ENCODE measurements at regions not wholly inside any gene's neighbourhood (a gene's known extent, or its start where the extent isn't known, plus 50 kb on each side); places are given as distances from the start of the nearest gene placed in this dataset.

DNA sequence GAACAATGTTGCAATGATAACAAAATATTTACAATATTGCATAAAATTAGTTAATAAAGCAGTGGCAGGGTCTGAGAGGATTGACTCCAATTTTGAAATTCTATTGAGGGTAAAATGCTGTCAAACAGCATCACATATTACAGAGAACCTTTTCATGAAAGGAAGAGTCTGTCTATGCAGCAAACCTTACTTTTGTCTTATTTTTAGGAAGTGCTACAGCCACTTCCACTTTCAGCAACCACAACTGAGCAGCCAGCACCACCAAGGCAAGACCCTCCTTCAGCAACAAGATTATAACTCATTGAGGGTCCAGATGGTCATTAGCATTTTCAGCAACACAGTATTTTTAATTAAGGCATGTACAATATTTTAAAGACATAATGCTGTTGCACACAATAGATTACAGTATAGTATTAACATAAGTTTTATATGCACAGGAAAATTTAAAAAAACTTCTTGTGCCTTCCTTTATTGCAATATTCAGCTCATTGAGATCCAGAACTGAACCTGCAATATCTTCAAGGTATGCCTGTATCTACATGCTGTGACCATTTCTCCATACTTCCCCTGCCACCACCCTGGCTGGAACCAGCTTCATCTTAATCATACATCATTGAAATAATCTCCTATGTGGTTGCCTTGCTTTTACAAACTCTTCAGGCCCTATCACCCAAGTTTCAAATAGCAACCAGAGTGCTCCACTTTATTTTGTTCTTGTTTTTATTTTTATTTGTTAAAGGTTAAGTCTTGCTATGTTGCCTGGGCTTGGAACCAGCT lies 711.2 kb downstream of the KCNA4 start:
- RAD21 ChIA-PET (ENCODE audit: low non-redundant PET in 1 of 2, low total read pairs in 2 of 2, uncharacterized antibody in 2 of 2, unreplicated experiment in 2 of 2): no interaction called here
- DNase-seq (ENCODE audit: low read depth, low spot score) (no peak), ATAC-seq (no peak)
- no TSS peak for BruUV-seq (replicated peaks)
- no peaks in the 10 kb centered on the region for H4K20me1 ChIP-seq (ENCODE audit: insufficient read depth)
- CTCF ChIA-PET: no interaction called here
- H3K36me3 ChIP-seq (ENCODE audit: control insufficient read depth in 1 of 2, insufficient read depth in 2 of 2, low read length in 2 of 2): no peaks in the 10 kb centered on the region
- intact Hi-C loops (cut with micrococcal nuclease): no loop called here
- H3K27ac ChIP-seq (ENCODE audit: low read depth, low read length): no peak overlapping the region
- no peak overlapping the region for H3K4me2 ChIP-seq (ENCODE audit: low read length)
- H3K4me3 ChIP-seq (replicated peaks in 1 of 2; ENCODE audit: low read depth in 1 of 2, low read length in 2 of 2): no peak overlapping the region
- H3K9ac ChIP-seq (ENCODE audit: low read length): no peak overlapping the region
- H3K27me3 ChIP-seq (ENCODE audit: insufficient read depth, low read length): no peaks in the 10 kb centered on the region
- no peaks in the 10 kb centered on the region for H3K79me2 ChIP-seq (ENCODE audit: insufficient read depth, low read length)
- peaks cover under 1 to 4% of the 10 kb centered on the region in 2 experiments; a peak in 2 of 4 replicates for H3K4me1 ChIP-seq (ENCODE audit: control insufficient read depth in 1 of 2, insufficient read depth in 2 of 2, low read length in 2 of 2)
- no peak overlapping the region for H2AFZ ChIP-seq (ENCODE audit: low read depth, low read length, poor library complexity, severe bottlenecking)
- TF ChIP-seq ZNF274 (IDR thresholded peaks at IDR 0.05; ENCODE audit: low read depth, low read length) (no peak), RAD21 (IDR thresholded peaks at IDR 0.05; ENCODE audit: low read depth) (no peak), YY1 (IDR thresholded peaks at IDR 0.05; ENCODE audit: extremely low read depth, insufficient replicate concordance, low read depth, low read length) (no peak), JUND (IDR thresholded peaks at IDR 0.05) (no peak), EGR1 (IDR thresholded peaks at IDR 0.05; ENCODE audit: low read depth) (no peak), EZH2phosphoT487 (IDR thresholded peaks at IDR 0.05; ENCODE audit: borderline replicate concordance) (no peak)
- TF ChIP-seq, protein P1, sequence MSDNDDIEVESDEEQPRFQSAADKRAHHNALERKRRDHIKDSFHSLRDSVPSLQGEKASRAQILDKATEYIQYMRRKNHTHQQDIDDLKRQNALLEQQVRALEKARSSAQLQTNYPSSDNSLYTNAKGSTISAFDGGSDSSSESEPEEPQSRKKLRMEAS (IDR thresholded peaks at IDR 0.05): no peak
- TF ChIP-seq, protein P2, sequence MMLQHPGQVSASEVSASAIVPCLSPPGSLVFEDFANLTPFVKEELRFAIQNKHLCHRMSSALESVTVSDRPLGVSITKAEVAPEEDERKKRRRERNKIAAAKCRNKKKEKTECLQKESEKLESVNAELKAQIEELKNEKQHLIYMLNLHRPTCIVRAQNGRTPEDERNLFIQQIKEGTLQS (IDR thresholded peaks at IDR 0.05): no peak
- POLR2A ChIA-PET: no interaction called here
- H3K9me3 ChIP-seq (ENCODE audit: control insufficient read depth in 1 of 2, insufficient read depth in 1 of 2, low read depth in 1 of 2, low read length in 2 of 2): no peaks in the 10 kb centered on the region
- no peaks in the 10 kb centered on the region for H3K9me2 ChIP-seq (ENCODE audit: insufficient read depth)

DNA sequence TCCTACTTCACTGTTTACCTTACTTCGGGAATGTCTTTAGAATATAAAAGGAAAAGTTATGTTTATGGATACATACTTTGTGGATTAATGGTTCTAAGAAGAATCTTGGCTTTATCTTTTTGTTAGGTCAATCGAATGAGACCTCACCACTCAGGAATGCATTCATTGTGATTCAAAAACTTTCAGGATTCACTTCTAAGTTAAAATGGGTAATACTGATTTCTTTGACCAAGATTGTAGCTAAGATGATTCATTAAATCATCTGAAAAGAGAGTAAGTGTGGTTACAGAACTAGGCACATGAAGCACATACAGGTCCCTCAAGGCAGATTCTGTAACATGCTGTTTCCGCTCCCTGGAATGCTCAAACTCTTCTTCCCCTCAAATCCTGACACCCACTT lies 716.4 kb downstream of the KCNA4 start:
- ATAC-seq (peak; percentile 49; the same call in 1 of the 2 replicates), DNase-seq (ENCODE audit: low read depth, low spot score) (no peak)
- Histone ChIP-seq H3K27me3 (ENCODE audit: insufficient read depth, low read length) (no peaks in the 10 kb centered on the region), H3K4me1 (ENCODE audit: control insufficient read depth in 1 of 2, insufficient read depth in 2 of 2, low read length in 2 of 2) (peaks cover 2 to 8% of the 10 kb centered on the region in 2 experiments; a peak in 2 of 4 replicates), H4K20me1 (ENCODE audit: insufficient read depth) (no peaks in the 10 kb centered on the region), H3K9me2 (ENCODE audit: insufficient read depth) (no peaks in the 10 kb centered on the region), H3K36me3 (ENCODE audit: control insufficient read depth in 1 of 2, insufficient read depth in 2 of 2, low read length in 2 of 2) (no peaks in the 10 kb centered on the region), H3K27ac (ENCODE audit: low read depth, low read length) (no peak overlapping the region; the same call in 1 of the 2 replicates), H3K9ac (ENCODE audit: low read length) (no peak overlapping the region), H3K9me3 (ENCODE audit: control insufficient read depth in 1 of 2, insufficient read depth in 1 of 2, low read depth in 1 of 2, low read length in 2 of 2) (no peaks in the 10 kb centered on the region), H3K4me3 (replicated peaks in 1 of 2; ENCODE audit: low read depth in 1 of 2, low read length in 2 of 2) (no peak overlapping the region), H2AFZ (ENCODE audit: low read depth, low read length, poor library complexity, severe bottlenecking) (peak overlapping the region; percentile 36), H3K79me2 (ENCODE audit: insufficient read depth, low read length) (no peaks in the 10 kb centered on the region), H3K4me2 (ENCODE audit: low read length) (0 out of 2 replicates have a peak overlapping the region, but pooled peaks have one; percentile 6)
- no TSS peak for BruUV-seq (replicated peaks)
- intact Hi-C loops (cut with micrococcal nuclease): no loop called here
- ChIA-PET POLR2A (no interaction called here), CTCF (interaction anchor here (1.0 kb wide), 1 partner anchor 28 kb away, joined by 3 read pairs; no protein-coding TSS in a partner anchor), RAD21 (ENCODE audit: low non-redundant PET in 1 of 2, low total read pairs in 2 of 2, uncharacterized antibody in 2 of 2, unreplicated experiment in 2 of 2) (no interaction called here)
- TF ChIP-seq EZH2phosphoT487 (IDR thresholded peaks at IDR 0.05; ENCODE audit: borderline replicate concordance) (no peak), POLR2A (IDR thresholded peaks at IDR 0.05; ENCODE audit: borderline replicate concordance, extremely low read depth, insufficient read depth, insufficient read length) (no peak), SP1 (IDR thresholded peaks at IDR 0.05; ENCODE audit: low read depth) (no peak), ELF1 (IDR thresholded peaks at IDR 0.05; ENCODE audit: borderline replicate concordance, low read depth) (no peak)
- TF ChIP-seq, protein P3, sequence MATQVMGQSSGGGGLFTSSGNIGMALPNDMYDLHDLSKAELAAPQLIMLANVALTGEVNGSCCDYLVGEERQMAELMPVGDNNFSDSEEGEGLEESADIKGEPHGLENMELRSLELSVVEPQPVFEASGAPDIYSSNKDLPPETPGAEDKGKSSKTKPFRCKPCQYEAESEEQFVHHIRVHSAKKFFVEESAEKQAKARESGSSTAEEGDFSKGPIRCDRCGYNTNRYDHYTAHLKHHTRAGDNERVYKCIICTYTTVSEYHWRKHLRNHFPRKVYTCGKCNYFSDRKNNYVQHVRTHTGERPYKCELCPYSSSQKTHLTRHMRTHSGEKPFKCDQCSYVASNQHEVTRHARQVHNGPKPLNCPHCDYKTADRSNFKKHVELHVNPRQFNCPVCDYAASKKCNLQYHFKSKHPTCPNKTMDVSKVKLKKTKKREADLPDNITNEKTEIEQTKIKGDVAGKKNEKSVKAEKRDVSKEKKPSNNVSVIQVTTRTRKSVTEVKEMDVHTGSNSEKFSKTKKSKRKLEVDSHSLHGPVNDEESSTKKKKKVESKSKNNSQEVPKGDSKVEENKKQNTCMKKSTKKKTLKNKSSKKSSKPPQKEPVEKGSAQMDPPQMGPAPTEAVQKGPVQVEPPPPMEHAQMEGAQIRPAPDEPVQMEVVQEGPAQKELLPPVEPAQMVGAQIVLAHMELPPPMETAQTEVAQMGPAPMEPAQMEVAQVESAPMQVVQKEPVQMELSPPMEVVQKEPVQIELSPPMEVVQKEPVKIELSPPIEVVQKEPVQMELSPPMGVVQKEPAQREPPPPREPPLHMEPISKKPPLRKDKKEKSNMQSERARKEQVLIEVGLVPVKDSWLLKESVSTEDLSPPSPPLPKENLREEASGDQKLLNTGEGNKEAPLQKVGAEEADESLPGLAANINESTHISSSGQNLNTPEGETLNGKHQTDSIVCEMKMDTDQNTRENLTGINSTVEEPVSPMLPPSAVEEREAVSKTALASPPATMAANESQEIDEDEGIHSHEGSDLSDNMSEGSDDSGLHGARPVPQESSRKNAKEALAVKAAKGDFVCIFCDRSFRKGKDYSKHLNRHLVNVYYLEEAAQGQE (IDR thresholded peaks at IDR 0.05; ENCODE audit: low read depth): no peak
- TF ChIP-seq, protein P2 (IDR thresholded peaks at IDR 0.05): no peak
